ENCODE measurements at regions not wholly inside any gene's neighbourhood (a gene's known extent, or its start where the extent isn't known, plus 50 kb on each side); places are given as distances from the start of the nearest gene placed in this dataset.

GRCh38 chr1:191590578-191590977 lies 567.7 kb upstream of the RGS18 start:
- H3K18ac ChIP-seq (ENCODE audit: insufficient read length, low read depth, low read length) = no peak overlapping the region
- Mint-ChIP-seq H3K4me1 (peaks cover 0 to 3% of the 10 kb centered on the region in 2 experiments; a peak in 1 of 4 replicates), H3K9me3 (no peaks in the 10 kb centered on the region), H3K27me3 (ENCODE audit: low read depth) (no peaks in the 10 kb centered on the region), H3K36me3 (ENCODE audit: insufficient read depth in 1 of 3, low read depth in 3 of 3) (no peaks in the 10 kb centered on the region; a peak in 1 of 7 replicates), H3K4me3 (no peak overlapping the region), H3K27ac (no peak overlapping the region; a peak in 1 of 7 replicates)
- no peaks in the 10 kb centered on the region for H3K23me2 ChIP-seq (ENCODE audit: insufficient read length, low read depth, low read length, poor library complexity, severe bottlenecking)
- no peaks in the 10 kb centered on the region for H3K27me3 ChIP-seq (ENCODE audit: insufficient read depth, low read length)
- H2BK20ac ChIP-seq (ENCODE audit: low read depth, low read length, poor library complexity, severe bottlenecking) = no peak overlapping the region
- H3K56ac ChIP-seq (ENCODE audit: insufficient read length, low read depth, low read length) = no peak overlapping the region
- H2BK120ac ChIP-seq (ENCODE audit: low read depth, low read length, poor library complexity, severe bottlenecking) = no peak overlapping the region
- no peaks in the 10 kb centered on the region; the same call in 1 of the 2 replicates for H3K4me1 ChIP-seq (ENCODE audit: insufficient read depth, low read length)
- no peak overlapping the region for H3K4me2 ChIP-seq (ENCODE audit: insufficient read depth, insufficient read length, low read length)
- no peak overlapping the region for H3K23ac ChIP-seq (ENCODE audit: insufficient read length, low read depth, low read length)
- no peak overlapping the region for H3K27ac ChIP-seq (ENCODE audit: insufficient read length, low read depth, low read length)
- no peak overlapping the region for H3K14ac ChIP-seq (ENCODE audit: insufficient read depth, low read length)
- TF ChIP-seq CTCF (conservative IDR thresholded peaks at IDR 0.05) = no peak
- no peak overlapping the region for H2AK5ac ChIP-seq (ENCODE audit: insufficient read length, low read length)
- no peak overlapping the region for H2AFZ ChIP-seq (ENCODE audit: low read length)
- H3K9me3 ChIP-seq (ENCODE audit: control insufficient read depth, low read depth, low read length) = no peaks in the 10 kb centered on the region
- H4K5ac ChIP-seq (ENCODE audit: insufficient read length, low read depth, low read length) = no peak overlapping the region
- no peaks in the 10 kb centered on the region for H3K79me1 ChIP-seq (ENCODE audit: insufficient read depth, low read depth, low read length, poor library complexity, severe bottlenecking)
- no peak overlapping the region for H3T11ph ChIP-seq (ENCODE audit: low read length)
- WGBS (ENCODE audit: extremely low coverage, insufficient read length, low lambda C conversion rate) = no CpG with 5 or more reads among the region's 3 CpGs
- no peak for DNase-seq
- H2BK5ac ChIP-seq (ENCODE audit: insufficient read length, low read length) = no peak overlapping the region
- H2BK15ac ChIP-seq (ENCODE audit: low read depth, low read length) = no peak overlapping the region
- H4K8ac ChIP-seq (replicated peaks; ENCODE audit: insufficient read length, low read depth, low read length) = no peak overlapping the region
- H3K79me2 ChIP-seq (ENCODE audit: insufficient read depth, low read length) = no peaks in the 10 kb centered on the region
- H4K20me1 ChIP-seq (ENCODE audit: control insufficient read depth, insufficient read depth, insufficient read length) = no peaks in the 10 kb centered on the region
- no peak overlapping the region for H3K9ac ChIP-seq (ENCODE audit: extremely low read depth, insufficient read length, low read length)
- no peak overlapping the region for H2BK12ac ChIP-seq (ENCODE audit: insufficient read length, low read depth, low read length)
- H4K91ac ChIP-seq (ENCODE audit: insufficient read length, low read depth, low read length) = no peak overlapping the region
- H3K4ac ChIP-seq (ENCODE audit: low read depth, low read length) = no peak overlapping the region
